ENCODE measurements at regions not wholly inside any gene's neighbourhood (a gene's known extent, or its start where the extent isn't known, plus 50 kb on each side); places are given as distances from the start of the nearest gene placed in this dataset.

GRCh38 chr20:50409495-50409894, 100.7 kb upstream of the PTPN1 start:
- no peak for TF ChIP-seq POLR2A (IDR thresholded peaks at IDR 0.05; ENCODE audit: low read depth, low read length)
- TF ChIP-seq POLR2AphosphoS5 (IDR thresholded peaks at IDR 0.05; ENCODE audit: low read depth, low read length), result no peak
- no peak for TF ChIP-seq TAF1 (IDR thresholded peaks at IDR 0.05; ENCODE audit: low read depth, low read length)
